Kidney epithelial cell (primary cell): ENCODE measurements at regions not wholly inside any gene's neighbourhood (a gene's known extent, or its start where the extent isn't known, plus 50 kb on each side); places are given as distances from the start of the nearest gene placed in this dataset.

Experiments used
- DNase-seq: peaks from one replicate; pipeline ENCODE4 v3.0.0-alpha.2; 2010; ENCODE audit warnings: low read depth
- H3K27me3 ChIP-seq: 2 replicates; pipeline ENCODE4 v1.6.0; 2011; ENCODE audit warnings: low read length; ENCODE audit not compliant: control insufficient read depth, insufficient read depth
- H3K36me3 ChIP-seq: 2 replicates; pipeline ENCODE4 v1.5.1; 2011; ENCODE audit warnings: low read length; ENCODE audit not compliant: control insufficient read depth, insufficient read depth
- H3K4me3 ChIP-seq: 2 replicates; pipeline ENCODE4 v1.5.1; 2011; ENCODE audit warnings: low read depth, mild to moderate bottlenecking, control low read depth, low read length
- TF ChIP-seq, protein P1 (sequence below): IDR thresholded peaks from 2 replicates; pipeline ENCODE4 v1.5.1; 2011; ENCODE audit warnings: mild to moderate bottlenecking, moderate library complexity, low read length, control low read depth, inconsistent platforms; ENCODE audit not compliant: insufficient read depth, poor library complexity, severe bottlenecking

DNA sequence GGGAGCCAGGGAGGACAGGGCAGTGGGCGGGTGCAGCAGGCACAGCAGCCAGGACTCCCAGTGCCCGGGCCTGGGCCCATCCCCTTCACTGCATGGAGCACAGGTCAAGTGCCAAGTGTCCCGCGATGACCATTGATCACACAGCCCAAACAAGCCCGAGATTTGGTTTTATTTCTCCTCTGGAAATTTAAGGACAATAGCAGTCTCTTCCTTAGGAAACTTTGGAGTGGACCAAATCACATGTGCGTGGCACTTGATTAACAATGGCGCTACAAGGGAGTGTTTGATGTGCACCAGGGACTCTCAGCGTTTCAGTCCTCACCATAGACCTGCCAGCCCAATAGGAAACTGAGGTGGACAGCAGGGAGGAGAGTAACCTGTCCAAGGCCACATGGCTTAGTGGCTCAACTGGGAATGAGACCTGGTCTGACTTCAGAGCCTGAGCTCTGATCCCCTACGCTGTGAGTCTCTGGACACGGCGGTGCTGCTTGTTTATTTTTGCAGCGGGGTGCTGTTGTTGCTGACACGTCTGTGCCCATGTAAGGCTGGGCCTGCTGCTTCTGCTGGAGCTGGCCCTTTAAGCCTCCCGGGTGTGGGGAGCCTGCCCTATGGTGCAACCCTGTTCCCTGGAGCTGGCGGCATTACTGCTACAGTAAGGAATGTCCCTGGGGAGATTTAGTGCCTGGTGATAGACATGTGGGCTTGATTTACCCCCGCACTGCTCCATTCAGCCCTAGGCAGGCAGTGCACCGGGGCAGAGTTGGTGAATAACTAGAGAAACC, 194.2 kb downstream of the INHBB start:
- TF ChIP-seq, protein P1, sequence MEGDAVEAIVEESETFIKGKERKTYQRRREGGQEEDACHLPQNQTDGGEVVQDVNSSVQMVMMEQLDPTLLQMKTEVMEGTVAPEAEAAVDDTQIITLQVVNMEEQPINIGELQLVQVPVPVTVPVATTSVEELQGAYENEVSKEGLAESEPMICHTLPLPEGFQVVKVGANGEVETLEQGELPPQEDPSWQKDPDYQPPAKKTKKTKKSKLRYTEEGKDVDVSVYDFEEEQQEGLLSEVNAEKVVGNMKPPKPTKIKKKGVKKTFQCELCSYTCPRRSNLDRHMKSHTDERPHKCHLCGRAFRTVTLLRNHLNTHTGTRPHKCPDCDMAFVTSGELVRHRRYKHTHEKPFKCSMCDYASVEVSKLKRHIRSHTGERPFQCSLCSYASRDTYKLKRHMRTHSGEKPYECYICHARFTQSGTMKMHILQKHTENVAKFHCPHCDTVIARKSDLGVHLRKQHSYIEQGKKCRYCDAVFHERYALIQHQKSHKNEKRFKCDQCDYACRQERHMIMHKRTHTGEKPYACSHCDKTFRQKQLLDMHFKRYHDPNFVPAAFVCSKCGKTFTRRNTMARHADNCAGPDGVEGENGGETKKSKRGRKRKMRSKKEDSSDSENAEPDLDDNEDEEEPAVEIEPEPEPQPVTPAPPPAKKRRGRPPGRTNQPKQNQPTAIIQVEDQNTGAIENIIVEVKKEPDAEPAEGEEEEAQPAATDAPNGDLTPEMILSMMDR = no peak
- Histone ChIP-seq H3K36me3 (no peaks in the 10 kb centered on the region), H3K27me3 (peaks cover 16% of the 10 kb centered on the region), H3K4me3 (no peak overlapping the region)
- DNase-seq = peak; percentile 67

DNA sequence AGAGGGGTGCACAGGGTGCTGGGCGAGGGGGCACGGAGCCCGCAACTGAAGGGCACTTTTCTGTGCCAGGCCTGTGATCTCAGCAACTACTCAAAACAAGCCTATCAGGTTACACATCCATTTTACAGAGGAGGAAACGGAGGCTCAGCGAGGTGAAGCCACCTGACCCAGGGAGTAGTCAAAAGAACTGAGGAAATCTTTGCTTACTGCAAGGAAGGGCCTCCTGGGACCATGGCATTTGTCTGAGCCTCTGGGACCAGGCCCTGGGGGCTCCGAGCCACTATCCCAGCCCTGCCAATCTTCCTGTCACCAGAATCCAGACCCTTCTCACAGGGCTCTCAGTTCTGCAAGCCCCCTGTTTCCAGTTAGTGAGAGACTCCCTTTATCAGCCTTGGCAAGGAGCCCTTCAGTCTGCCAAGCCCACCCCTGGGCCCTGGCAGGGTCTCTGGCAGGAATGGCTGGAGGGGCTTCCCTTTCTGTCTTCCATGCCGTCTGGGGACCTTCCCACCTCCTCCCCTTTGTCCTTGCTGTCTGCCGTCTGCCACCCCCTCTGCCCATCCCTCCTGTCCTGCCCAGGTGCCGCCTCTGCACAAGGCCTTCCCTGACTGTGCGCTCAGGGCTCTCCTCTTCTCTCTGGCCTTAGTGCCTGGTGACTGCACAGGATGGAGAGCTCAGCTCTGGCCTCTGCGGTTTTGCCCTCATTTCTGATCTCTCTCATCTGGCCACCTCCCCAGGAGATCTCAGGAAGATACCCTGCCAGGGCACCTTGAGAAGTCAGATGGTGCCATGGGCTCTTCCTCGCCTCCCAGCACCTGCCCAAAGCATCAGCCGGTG, 194.7 kb upstream of the GLI2 start:
- DNase-seq = no peak
- Histone ChIP-seq H3K4me3 (no peak overlapping the region), H3K27me3 (peaks cover 16% of the 10 kb centered on the region), H3K36me3 (no peaks in the 10 kb centered on the region)
- TF ChIP-seq, protein P1 = no peak

DNA sequence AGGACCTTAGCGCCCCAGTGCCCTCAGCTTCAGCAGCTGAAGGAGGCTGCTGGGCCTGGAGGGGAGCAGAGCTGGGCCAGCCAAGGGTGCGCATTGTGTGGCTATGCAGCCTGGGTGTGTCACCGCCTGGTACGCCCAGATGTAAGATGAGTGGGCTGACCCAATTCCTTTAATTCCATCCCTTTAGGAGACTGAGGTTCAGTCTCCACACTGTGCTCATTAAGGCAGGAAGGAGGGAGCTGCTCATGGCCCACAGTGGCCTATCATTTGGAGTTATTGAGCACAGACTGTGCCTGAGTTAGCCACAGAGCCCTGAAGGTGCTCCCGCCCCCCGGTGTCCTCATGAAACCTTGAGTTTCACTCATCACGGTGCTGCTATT, 194.1 kb upstream of the GLI2 start:
- no peak for DNase-seq
- H3K27me3 ChIP-seq = peaks cover 16% of the 10 kb centered on the region
- TF ChIP-seq, protein P1 = no peak
- H3K4me3 ChIP-seq = no peak overlapping the region
- no peaks in the 10 kb centered on the region for H3K36me3 ChIP-seq

DNA sequence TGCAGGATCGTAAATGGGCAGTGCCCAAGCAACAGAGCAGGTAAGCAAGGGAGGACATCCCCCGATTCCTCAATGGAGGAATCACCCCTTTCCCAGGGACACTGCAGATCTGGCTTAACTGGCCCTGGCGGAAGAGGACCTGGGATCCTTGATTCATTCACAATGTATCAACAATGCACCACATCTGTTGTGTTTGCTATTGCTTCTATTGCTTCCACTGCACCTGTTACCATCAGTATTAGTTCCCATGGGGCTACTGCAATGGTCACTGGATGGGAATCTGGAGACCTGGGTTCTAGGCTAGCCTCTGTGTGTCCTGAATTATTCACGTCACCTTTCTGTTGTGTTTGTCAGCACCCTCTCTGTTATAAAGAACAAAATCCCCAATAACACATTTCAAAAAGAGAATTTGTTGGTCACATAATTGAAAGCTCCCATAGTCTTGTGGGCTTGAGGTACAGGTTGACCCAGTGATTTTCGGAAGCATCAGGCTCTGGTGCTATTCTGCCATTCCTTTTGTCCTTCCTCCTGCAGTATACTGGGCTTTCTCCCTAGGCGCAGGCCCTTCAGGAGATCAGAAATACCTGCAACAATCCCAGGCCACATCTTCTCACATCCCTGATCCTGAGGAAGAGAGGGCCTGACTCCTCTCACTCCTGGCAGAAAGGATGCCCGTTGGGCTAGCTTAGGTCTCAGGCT, 193.5 kb upstream of the GLI2 start:
- H3K27me3 ChIP-seq = peaks cover 16% of the 10 kb centered on the region
- DNase-seq = no peak
- no peaks in the 10 kb centered on the region for H3K36me3 ChIP-seq
- TF ChIP-seq, protein P1 = no peak
- H3K4me3 ChIP-seq = no peak overlapping the region

DNA sequence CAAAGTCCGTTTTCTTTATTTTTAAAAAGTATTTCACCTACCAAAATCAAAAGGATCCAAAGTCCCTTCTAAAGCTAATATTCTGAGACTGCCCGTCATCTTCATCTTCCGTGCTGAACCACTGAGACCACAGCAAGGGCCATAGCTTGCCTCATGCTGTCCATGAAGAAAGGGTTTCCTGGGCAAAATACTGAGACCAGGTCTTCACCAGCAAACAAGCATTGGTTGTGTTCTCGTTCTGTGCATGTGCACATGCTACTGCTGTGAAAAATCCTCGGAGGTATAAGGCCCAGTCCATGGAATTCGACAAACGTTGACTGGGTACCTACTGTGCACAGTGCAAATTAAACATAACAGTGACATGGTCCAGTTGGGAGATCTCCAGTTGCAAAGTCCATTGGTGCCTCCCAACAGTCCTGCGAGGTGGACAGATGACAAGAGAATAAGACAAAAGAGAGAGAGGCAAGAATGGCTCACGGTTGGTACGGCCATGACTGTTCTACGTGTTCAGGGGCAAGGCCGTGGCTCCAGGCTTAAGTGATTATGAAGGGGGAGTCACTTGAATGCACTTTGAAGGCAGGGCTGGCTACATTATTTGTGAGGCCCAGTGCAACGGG, 192.6 kb upstream of the GLI2 start:
- H3K4me3 ChIP-seq = no peak overlapping the region
- no peak for DNase-seq
- TF ChIP-seq, protein P1 = no peak
- no peaks in the 10 kb centered on the region for H3K36me3 ChIP-seq
- peaks cover 15% of the 10 kb centered on the region for H3K27me3 ChIP-seq
